ENCODE measurements at regions not wholly inside any gene's neighbourhood (a gene's known extent, or its start where the extent isn't known, plus 50 kb on each side); places are given as distances from the start of the nearest gene placed in this dataset.

DNA sequence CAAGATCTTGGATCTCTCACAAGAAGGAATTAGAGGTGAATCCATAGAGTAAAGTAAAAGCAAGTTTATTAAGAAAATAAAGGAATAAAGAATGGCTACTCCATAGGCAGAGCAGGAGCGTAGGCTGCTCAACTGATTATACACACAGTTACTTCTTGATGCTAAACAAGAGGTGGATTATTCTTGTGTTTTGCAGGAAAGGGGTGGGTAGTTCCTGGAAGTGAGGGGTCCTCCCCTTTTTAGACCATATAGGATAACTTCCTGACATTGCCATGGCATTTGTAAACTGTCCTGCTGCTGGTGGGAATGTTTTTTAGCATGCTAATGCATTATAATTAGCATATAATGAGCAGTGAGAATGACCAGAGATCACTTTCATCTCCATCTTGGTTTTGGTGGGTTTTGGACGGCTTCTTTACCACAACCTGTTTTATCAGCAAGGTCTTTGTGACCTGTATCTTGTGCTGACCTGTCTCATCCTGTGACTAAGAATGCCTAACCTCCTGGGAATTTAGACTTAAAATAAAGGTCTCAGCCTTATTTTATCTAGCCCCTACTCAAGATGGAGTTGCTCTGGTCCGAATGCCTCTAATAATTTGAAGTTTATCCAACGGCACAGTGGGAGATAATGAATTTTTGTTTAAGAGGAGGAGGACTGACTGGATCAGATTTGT, 165.7 kb upstream of the DMRT1 start:
- no peak for DNase-seq

DNA sequence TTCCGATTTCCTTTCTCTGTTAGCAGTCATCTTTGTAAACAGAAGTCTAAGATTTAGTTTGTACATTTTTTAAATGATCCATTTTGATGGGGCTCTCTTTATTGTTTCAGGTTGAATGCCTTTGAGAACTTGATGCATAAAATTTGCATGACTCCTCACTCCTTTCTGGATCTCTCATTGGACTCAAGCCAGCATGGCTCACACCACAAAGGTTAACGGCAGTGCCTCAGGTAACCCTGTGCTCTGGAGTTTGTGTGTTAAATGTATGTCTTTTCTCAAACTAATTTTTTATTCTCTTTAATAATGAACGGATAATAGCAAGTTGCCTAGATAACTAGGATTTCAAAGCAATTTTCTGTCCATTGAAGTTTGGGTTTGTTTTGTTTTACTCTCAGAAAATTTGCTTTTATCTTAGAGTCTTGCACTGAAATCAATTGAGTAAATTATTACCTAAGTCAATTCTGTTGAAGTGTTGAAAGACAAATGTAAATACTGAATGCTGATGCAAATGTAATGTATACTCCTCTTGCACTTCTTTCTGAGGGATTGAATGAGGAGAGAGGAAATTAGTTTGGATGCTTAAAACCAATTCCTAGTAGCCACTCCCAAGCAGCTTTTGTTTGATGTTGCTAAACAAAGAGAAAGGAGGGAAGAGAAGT, 164.6 kb upstream of the DMRT1 start:
- DNase-seq = no peak

DNA sequence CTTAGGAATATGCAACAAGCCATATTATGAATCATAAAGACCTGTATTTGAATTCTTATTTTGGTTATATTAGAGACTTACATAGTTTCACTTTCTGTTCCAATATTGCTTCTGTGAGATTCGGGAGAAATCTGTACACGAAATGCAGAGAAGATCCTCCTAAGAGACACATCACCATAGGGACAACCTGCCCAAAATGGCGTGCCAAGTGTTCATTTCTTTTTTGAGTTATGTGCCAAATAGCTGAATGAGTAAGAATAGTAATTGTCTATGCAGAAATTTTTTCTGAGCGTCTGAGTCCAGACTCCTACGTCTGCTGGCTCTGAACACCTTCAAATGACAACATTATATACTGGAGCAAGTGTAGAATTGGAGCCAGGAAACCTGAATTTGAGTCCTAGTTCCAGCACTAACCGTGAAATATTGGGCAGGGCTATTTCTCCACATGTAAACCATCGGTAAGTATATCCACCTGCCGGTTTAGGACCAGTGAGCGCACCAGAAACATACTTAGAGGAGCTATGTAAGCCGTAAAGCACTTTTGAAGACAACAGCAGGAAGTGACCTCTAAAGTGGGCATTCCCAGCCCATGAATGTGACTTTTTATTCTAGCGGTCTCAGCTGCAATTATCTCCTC, 163.9 kb upstream of the DMRT1 start:
- DNase-seq = no peak

DNA sequence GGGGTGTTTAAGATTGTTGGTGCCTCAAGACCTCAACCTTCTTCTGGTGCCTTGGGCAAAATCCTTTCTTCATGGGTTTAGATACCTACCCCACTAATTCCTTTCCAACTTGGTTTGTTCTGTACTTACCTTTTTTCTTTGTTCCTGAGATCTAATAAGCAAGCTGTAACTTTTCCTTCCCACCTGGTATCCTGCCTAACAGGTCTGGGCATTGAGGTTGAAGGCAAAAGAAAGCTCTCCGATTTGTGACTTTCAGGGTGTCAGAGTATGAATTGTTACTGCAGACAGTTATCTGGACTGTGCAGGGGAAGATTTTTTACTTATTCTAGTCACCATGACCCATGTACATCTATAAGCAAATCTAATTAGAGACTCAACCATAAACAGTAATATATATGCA, 162.6 kb upstream of the DMRT1 start:
- DNase-seq = no peak

DNA sequence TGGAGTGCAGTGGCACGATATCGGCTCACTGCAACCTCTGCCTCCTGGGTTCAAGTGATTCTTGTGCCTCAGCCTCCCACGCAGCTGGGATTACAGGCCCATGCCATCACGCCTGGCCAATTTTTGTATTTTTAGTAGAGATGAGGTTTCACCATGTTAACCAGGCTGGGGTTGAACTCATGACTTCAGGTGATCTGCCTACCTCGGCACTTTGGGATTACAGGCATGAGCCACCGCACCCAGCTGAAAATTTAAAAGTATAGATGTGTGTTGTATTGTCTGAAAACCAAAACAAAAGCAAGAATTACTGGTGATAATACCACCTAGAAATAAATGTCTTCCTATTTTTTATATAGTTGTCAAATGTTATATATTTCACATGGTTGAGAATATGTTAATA, 162.0 kb upstream of the DMRT1 start:
- no peak for DNase-seq

DNA sequence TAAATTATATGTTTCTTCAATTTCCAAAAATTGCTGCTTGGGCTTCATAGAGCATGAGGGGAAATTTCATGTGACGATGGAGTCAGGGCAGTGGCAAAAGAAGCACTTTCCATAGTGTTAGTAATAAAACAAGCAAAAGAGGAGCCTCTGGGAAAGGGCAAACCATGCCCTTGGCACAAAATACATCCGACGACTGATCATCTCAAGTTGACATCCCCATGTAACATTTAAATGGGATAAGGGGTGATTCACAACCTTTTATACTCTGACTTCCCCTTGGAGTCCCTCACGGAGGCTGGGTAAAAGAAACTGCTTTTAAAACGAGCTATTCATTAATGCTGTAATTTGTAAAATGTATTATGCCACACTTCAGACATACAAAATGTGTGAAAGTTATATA, 161.4 kb upstream of the DMRT1 start:
- DNase-seq = no peak

DNA sequence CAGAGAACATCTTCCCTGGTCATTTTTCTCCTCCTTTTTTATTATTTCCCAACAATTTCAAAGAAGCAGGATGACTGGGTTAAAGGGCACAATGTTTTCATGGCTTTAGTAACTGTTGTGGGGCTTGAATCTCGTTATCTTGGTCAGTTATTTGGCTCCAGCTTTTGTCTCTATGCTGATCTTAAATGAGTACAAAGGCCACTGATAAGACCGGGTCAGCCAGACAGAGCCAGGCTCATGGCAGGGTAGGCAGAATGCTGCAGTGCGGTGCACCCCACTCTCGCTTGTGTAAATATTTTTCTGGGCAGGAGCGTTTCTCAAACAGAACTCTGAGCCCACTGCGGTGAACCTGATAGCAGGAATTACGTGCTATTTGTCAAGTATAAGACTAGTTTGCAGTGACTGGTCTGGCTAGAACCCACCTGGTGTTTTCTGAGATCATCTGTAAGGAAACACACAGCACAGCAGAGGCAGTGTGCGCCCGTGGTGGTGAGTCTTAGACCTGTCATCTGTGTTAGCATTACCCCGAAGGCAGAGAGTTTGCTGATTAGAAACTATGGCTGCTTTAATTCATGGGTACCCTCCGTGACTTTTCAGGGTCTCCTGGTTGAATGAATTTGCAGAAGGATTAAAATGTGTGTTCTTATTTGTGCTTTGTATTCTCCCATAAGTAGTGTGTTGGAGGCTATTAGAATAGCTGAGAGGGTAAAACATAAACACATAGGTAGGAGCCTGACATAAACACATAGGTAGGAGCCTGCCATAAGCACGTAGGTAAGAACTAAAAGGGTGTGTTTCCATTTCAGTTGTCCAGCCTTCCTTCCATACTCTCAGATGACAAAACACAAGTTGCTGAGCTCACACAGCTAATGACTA, 158.6 kb upstream of the DMRT1 start:
- DNase-seq = no peak

DNA sequence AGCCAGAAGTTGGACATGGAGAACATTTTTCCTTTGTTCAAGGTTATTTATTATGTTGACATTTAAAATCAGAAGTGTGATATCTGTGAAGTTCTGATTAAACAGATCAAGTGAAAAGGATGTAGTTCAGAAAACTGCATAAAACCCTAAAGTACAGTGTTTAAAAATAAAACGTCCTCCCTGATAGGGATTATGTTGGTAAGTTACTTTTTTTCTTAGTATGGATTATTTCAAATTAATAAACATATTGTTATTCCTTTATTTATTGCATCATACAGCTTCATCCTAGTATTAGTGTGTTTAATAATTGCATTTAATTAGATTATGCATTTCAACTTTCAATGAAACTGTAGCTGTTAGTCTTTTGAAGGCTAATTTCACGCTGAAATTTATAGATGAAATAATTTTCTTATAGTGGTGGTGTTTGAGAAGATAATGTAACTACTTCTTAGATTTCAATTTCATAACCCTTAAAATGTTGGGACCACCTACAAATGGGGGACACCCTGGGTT, 157.9 kb upstream of the DMRT1 start:
- DNase-seq = no peak

DNA sequence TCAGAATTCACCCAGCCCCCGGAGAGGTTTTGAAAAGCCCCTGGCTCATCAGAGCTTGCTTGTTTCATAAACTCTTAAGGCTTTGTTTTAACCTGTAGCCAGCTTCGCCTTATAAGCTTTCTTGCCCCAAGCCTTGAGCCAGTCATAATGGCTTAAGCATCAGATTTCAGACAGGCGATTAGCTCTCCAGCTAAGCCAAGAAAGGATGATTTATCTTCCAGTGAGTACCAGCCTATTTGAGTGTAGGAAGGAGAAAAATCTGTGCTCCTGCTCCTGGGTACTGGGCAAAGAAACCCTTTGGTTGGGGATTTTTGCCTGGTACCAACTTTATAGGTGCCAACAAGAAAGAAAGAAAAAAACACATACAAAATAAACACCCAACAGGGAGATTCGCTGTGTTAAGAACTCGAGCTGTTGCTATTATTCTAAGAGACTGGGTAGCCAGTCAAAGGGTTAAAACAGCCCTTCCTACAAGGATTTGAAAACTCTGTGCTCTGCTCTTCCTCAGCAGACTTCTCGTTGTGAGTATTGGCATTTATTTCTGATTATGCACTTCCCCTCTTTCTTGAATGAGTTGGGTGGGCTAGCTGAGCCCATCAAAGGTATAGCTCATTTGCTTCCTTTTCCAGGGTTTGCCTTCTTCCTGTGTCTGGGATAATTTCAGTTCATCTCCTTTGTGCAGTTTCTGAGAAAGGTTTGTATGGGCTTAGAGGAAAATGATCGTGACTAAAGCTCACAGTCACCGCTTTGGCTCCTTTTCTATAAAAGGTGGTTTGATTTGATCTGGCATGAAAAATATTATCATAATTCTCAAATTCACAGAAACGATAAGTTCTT, 157.2 kb upstream of the DMRT1 start:
- DNase-seq = no peak

DNA sequence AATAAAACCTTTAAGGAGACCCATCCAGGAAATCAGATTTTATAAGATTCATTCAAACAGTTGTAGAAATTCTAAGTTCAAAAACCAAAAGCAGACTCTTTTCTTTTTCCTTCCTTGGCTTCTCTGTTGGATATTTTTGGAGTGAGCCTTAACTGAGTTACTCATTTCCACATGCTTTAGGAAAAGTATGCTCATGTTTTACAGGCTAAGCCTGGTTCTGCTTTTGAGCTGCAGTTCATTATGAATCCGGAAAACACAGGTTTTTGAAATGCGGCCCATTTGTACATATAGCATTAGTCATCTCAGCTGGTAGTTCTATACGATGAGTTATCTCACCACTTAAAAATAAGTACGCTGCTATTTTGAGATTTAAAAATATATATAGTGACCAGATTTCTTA, 156.6 kb upstream of the DMRT1 start:
- DNase-seq = no peak

DNA sequence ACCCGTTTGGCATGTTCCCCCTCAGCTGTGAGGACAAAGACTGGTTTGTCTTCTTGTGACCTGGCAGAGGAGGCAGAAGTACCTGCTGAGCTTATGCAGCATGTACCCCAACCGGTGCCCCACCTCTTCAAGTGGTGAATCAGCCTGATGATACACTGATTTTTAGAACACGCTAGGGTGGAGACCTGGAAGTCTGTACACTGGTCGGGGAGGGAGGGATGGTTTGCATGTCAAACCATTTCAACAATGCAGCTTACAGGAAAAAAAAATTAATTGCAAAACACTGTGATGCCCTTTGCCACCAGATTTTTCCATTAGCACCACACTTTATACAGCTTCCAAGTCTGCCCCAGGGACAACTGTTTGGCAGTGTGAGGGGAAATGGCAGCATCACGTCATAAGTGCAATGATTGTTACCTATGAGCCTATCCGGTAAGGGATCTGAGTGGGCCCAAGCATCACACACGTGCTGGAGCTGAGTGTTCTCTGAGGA, 155.1 kb upstream of the DMRT1 start:
- DNase-seq = no peak

DNA sequence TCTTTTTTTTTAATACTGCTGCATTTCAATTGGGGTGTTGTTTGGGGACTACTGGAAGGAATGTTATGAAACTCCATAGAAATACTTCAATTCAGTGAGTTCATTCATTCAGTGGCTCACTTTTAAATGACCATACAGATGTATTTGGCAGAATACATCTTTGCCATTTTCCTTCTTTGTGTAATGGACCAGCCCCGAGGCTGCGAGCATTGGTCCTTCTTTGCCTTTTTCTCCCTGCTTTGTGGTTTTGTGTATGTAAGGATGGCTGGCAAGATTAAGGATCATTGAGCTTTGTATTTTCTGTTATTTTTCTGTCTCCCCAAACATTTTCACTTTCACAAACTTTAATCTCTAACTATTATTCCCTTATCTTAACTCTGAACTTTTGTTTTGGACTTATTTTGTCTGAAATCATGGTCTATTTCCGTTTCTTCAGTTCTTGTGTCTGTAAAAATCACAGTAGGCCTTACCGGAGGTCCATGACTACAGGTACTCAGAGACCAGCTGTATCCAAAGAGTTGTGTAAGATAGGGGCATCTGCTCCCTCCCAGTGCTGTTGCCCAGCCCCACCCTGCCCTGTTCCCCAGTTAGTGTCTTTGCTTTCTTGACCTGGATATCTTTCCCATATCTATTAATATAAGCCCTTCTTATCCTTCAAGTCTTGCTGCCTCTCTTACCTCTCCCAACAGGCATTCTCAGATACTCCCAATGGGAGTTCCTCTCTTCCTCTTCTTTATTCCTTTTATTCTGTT, 154.3 kb upstream of the DMRT1 start:
- DNase-seq = no peak

DNA sequence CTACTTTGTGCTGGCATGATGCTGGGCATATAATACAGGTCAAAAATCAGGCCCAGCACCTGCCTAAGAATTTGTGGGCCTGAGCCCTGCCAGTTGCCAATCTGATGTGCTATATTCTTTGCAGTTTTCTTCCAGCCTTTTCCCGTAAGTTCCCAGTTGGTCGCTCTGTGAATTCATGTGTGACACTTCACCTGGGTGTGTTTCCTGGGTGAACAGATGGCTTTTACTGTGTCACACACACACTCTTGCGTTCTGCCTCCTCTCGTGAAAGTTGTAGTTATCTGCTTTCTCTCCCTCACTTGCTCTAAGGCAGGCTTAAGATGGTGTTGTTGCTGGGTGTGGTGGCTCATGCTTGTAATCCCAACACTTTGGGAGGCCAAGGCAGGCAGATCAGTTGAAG, 153.5 kb upstream of the DMRT1 start:
- no peak for DNase-seq

DNA sequence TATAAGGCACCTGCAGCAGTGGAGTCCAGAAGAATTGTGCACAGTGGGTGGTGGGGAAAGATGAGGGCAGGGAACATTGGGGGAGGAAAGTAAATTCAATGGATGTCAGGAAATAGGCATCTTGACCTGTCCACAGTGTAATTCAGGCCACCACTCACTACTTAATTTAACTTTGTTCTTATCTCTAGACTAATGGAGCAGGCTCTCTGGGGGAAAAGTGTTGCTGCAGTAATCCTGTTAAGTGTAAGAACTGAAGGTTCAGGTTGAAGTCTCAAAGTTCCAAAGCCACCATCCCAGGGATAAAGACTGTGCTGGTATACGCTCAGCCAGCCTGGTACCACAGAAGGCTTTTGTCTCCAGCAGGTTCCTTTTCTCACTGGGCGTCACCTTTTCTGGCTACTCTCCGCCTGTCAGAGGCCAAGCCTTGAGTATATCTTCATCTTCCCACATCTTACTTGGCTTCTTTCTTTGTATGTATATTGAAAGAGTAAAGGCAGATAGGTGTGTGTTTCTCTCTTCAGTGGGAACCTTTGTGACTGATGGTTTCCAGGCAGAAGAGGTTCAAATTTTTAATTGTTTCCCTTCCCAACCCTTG, 150.9 kb upstream of the DMRT1 start:
- DNase-seq = no peak

DNA sequence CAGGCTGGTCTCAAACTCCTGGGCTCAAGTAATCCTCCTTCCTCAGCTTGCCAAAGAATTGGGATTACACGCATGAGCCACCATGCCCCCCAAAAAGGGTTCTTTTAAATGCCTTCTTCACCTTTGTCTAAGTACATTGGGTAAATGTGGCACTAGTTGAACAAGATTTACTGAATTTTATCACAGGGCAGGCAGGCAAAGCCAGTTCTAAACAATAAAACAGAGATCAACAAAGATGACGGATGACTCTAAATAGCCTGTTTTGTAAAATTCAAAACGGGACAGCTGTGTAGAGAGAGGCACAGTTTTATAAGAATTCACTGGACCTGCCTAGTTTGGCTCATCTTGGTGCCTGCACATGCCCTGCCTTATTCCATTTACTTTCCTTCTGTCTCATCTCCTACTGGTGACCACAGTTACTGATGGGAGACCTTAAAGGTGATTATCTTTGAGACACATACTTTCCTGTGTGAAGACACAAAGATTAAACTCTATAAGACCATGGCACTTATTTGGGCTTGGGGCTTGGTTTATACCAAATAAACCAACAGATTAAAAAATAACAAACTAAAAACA, 149.6 kb upstream of the DMRT1 start:
- no peak for DNase-seq

DNA sequence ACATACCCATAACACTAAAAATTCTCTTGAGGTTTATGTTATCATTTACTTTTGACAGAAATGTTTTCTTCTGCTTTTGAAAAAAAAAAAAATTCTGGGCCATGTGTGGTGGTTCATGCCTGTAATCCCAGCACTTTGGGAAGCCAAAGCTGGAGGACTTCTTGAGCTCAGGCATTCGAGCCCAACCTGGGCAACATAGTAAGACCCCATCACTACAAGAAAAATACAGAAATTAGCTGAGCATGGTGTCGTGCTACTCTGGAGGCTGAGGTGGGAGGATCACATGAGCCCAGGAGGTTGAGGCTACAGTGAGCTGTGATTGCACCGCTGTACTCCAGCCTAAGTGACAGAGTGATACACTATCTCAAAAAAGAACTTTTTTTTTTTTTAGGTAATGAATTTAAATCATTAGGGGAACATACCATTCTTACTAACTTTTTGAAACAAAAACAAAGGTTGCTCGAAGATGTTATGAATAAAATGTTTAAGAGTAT, 148.8 kb upstream of the DMRT1 start:
- DNase-seq = no peak

DNA sequence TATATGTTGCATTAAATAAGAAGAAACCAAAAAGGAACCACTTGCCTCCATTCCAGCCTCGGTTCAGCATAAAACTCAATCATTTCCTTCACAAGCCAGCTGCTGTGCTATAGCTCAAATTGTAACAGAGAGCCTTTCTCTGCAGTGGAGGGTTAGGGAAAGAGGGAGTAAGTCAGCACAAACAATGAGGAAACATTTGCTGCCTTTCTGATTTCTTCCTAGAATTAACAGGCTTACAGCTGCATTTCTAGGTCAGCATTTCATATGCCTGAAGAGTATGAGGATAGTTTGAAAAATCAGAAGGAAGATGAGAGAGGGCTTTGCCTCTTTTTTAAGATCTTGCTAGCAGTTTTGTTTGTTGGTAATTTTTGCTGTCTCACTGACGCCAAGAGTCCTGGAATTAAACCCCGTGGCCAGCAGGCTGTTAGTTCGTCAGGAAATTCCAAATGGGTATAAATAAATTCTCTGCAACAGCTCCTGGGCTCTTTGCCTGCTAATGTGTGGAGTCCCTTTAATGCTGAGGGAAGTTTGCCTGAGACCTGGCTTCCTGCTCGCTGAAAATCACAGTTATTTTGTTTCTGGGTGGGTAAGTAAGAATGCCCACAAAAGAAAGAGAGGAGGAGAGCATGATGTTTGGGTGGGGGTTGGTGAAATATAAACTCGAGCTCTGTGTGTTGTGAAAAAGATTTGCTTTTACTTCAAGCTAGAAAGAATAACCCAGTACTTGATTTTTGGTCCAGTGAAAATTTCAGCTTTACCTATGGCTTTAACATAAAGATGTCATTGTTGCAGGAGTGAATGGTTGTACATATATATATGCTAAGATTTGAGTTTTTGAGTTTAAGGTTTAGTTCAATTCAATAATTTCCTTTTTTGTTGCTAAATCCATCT, 148.1 kb upstream of the DMRT1 start:
- DNase-seq = no peak

DNA sequence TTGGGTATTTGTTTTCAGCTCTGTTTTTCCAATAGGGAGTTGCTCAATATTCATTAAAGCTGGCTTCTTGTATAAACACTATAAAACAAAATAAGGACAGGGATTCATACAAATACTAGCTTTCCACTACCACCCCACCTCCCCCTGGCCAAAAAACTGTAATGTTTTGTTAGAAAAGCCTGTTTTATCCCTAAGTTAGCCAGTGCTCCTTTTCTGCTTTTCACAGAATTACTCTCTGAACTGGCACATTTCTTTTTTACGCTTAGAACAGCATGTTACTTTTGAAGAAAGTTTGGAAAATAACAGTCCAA, 147.4 kb upstream of the DMRT1 start:
- DNase-seq = no peak

DNA sequence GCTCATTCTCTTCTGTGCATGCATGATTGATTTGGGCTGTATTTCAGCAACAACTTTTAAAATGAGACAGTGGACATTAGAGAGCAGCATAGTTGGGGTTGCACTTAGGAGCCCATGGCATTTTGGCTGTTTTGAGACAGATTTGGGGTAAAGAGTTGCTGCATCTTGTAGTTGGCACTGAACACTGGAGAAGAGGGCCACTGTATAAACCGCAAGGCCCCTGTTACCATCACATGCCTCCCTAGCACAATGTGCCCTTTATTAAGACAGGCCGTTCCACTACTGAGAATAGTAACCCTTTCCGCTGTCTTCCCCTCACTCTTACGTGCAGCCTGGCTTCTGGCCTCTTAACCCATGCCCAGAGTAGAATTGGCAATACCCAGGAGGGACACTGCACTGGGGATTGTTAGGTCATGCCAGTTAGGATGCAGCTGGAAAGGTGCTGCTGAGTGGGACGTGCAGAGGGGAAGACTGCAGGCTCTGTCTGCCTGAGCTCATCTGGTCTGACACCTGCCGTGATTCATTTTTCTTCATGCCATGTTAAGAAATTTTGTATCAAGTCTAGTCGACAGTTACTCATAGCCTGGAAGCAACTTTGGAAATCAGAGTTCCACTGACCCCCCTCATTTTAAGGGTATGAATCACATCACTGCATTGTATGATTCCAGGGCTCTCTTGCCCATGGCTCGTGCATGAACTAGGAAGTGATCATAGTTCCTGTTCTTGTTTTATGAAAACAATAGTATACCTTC, 146.9 kb upstream of the DMRT1 start:
- DNase-seq = no peak

All from NCI-H1930 (cell line).